ENCODE measurements at regions not wholly inside any gene's neighbourhood (a gene's known extent, or its start where the extent isn't known, plus 50 kb on each side); places are given as distances from the start of the nearest gene placed in this dataset.

- TF ChIP-seq, protein P1, sequence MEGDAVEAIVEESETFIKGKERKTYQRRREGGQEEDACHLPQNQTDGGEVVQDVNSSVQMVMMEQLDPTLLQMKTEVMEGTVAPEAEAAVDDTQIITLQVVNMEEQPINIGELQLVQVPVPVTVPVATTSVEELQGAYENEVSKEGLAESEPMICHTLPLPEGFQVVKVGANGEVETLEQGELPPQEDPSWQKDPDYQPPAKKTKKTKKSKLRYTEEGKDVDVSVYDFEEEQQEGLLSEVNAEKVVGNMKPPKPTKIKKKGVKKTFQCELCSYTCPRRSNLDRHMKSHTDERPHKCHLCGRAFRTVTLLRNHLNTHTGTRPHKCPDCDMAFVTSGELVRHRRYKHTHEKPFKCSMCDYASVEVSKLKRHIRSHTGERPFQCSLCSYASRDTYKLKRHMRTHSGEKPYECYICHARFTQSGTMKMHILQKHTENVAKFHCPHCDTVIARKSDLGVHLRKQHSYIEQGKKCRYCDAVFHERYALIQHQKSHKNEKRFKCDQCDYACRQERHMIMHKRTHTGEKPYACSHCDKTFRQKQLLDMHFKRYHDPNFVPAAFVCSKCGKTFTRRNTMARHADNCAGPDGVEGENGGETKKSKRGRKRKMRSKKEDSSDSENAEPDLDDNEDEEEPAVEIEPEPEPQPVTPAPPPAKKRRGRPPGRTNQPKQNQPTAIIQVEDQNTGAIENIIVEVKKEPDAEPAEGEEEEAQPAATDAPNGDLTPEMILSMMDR (IDR thresholded peaks at IDR 0.05), result no peak
- TF ChIP-seq POLR2A (IDR thresholded peaks at IDR 0.05), result no peak
Observed at GRCh38 chr6:28721372-28721771, 195.7 kb downstream of the GPX5 start.

Measured in right lobe of liver (tissue), 4 donors.